ENCODE measurements at regions not wholly inside any gene's neighbourhood (a gene's known extent, or its start where the extent isn't known, plus 50 kb on each side); places are given as distances from the start of the nearest gene placed in this dataset.

DNA sequence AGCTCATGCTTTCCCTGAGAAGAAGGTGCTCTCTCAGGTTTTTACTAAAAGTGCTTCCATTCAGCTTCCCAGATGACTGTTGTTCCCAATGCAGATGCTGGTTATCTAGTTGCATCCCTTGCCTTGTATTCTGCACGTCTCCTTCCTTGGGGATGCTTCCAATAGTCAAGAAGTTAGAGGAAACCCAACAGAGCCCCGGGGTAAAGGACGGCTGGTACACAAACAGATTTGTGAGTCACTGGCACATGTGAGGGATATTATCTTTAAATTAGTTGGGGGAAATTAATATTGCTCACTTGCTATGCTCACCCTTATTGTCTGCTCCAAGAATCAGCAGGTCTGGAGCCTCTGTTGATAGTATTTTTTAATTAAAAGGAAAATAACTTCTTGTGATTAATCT, 465.2 kb upstream of the BOD1L1 start (continued):
- TF ChIP-seq, protein P1, sequence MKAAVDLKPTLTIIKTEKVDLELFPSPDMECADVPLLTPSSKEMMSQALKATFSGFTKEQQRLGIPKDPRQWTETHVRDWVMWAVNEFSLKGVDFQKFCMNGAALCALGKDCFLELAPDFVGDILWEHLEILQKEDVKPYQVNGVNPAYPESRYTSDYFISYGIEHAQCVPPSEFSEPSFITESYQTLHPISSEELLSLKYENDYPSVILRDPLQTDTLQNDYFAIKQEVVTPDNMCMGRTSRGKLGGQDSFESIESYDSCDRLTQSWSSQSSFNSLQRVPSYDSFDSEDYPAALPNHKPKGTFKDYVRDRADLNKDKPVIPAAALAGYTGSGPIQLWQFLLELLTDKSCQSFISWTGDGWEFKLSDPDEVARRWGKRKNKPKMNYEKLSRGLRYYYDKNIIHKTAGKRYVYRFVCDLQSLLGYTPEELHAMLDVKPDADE (IDR thresholded peaks at IDR 0.05), result no peak
- TF ChIP-seq CREB1 (CRISPR knock-in tag; IDR thresholded peaks at IDR 0.05; ENCODE audit: low read depth) (no peak), CTCF (conservative IDR thresholded peaks at IDR 0.05; ENCODE audit: low read depth in 2 of 2) (no peak), POLR2AphosphoS5 (IDR thresholded peaks at IDR 0.05; ENCODE audit: low read depth) (no peak), EZH2 (IDR thresholded peaks at IDR 0.05; ENCODE audit: low read depth, unreplicated experiment) (no peak)

DNA sequence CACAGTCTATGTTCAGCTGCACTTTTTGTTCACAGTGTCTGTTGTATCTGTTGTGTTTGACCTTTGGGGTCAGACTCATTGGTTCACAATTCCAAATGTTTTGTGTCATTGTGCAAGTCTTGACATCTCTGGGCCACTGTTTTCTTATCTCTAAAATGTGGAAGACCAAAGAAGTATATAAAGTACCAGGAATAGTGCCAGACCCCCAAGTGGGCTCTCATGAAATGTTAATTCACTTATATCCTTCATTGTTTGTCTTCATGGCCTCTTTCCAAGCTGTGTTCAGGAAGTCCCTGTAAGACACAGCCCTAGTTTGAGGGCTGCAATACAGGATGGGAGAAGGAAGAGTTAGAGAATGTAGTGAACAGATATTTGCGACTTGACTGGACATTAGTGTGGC, 468.3 kb upstream of the BOD1L1 start:
- no peak overlapping the region for H3K27ac Mint-ChIP-seq
- Histone ChIP-seq H3K9me2 (ENCODE audit: insufficient read depth) (peaks cover 15% of the 10 kb centered on the region), H3K36me3 (ENCODE audit: insufficient read depth) (no peaks in the 10 kb centered on the region), H3F3A (replicated peaks; ENCODE audit: low read depth) (no peaks in the 10 kb centered on the region), H3K27me3 (ENCODE audit: insufficient read depth) (no peaks in the 10 kb centered on the region), H2AFZ (no peak overlapping the region), H3K4me1 (ENCODE audit: insufficient read depth) (no peaks in the 10 kb centered on the region), H3K4me2 (no peak overlapping the region), H4K20me1 (replicated peaks; ENCODE audit: insufficient read depth) (no peaks in the 10 kb centered on the region), H3K27ac (ENCODE audit: low read depth) (no peak overlapping the region), H3K79me2 (replicated peaks; ENCODE audit: insufficient read depth) (no peaks in the 10 kb centered on the region), H3K4me3 (no peak overlapping the region)
- DNase-seq (ENCODE audit: low spot score), result no peak
- TF ChIP-seq STAT1 (IDR thresholded peaks at IDR 0.05; ENCODE audit: unreplicated experiment) (no peak), CTCF (conservative IDR thresholded peaks at IDR 0.05; ENCODE audit: low read depth in 2 of 2) (no peak), ZNF331 (CRISPR knock-in tag; IDR thresholded peaks at IDR 0.05; ENCODE audit: low read depth) (no peak), POLR2AphosphoS5 (IDR thresholded peaks at IDR 0.05; ENCODE audit: low read depth) (no peak)
- no peak overlapping the region for H3K4me3 Mint-ChIP-seq
- H3K27me3 Mint-ChIP-seq (ENCODE audit: insufficient read depth, low read depth, poor library complexity), result no peaks in the 10 kb centered on the region
- no peak for ATAC-seq
- no peaks in the 10 kb centered on the region for H3K36me3 Mint-ChIP-seq (ENCODE audit: low read depth)
- 0 out of 3 replicates have a peak, but pooled peaks cover under 1% of the 10 kb centered on the region for H3K9me3 Mint-ChIP-seq
- peaks cover 4% of the 10 kb centered on the region; the same call in 2 of the 3 replicates for H3K4me1 Mint-ChIP-seq

DNA sequence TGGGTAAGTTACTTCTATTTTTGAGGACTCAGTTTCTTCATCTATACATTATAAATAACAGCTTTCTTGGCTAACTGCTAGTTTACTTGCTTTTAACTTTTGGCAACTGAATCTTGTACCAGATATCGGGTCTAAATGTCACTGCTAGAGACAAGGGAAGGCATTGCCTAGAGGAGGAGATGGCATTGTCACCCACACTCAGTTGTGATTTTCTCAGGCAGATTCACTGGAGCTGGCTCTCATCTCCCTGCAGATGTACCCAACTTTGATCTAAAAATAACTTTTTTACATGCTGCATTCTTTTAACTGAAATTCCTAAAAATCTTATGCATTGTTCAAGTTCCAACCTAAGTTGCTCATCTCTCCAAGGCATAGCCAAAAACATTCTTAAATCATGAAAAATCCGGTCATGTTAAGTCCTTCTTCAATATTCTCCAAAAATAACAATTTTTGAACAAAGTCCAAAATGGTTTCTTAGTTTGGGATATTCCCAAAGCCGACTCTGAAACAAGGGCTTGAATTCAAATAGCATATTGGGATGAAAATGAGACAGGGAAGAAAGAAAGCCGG, 469.0 kb upstream of the BOD1L1 start:
- no peak overlapping the region for H3K27ac Mint-ChIP-seq
- H3K36me3 Mint-ChIP-seq (ENCODE audit: low read depth), result no peaks in the 10 kb centered on the region
- Histone ChIP-seq H3K4me3 (no peak overlapping the region), H2AFZ (no peak overlapping the region), H3K4me1 (ENCODE audit: insufficient read depth) (no peaks in the 10 kb centered on the region), H3K36me3 (ENCODE audit: insufficient read depth) (no peaks in the 10 kb centered on the region), H3K9me2 (ENCODE audit: insufficient read depth) (peaks cover 12% of the 10 kb centered on the region), H3K27ac (ENCODE audit: low read depth) (no peak overlapping the region), H3K4me2 (no peak overlapping the region), H3F3A (replicated peaks; ENCODE audit: low read depth) (no peaks in the 10 kb centered on the region), H3K27me3 (ENCODE audit: insufficient read depth) (no peaks in the 10 kb centered on the region), H3K79me2 (replicated peaks; ENCODE audit: insufficient read depth) (no peaks in the 10 kb centered on the region), H4K20me1 (replicated peaks; ENCODE audit: insufficient read depth) (no peaks in the 10 kb centered on the region)
- H3K4me3 Mint-ChIP-seq, result no peak overlapping the region
- peaks cover 4% of the 10 kb centered on the region; the same call in 2 of the 3 replicates for H3K4me1 Mint-ChIP-seq
- H3K9me3 Mint-ChIP-seq, result no peaks in the 10 kb centered on the region
- no peaks in the 10 kb centered on the region for H3K27me3 Mint-ChIP-seq (ENCODE audit: insufficient read depth, low read depth, poor library complexity)
- ATAC-seq, result no peak
- DNase-seq (ENCODE audit: low spot score), result no peak
- TF ChIP-seq ZNF462 (CRISPR knock-in tag; IDR thresholded peaks at IDR 0.05), result no peak
- TF ChIP-seq ZNF331 (CRISPR knock-in tag; IDR thresholded peaks at IDR 0.05; ENCODE audit: low read depth), result no peak

Data from GM23338 (cell line).